HCT116 (cell line): ENCODE measurements at regions not wholly inside any gene's neighbourhood (a gene's known extent, or its start where the extent isn't known, plus 50 kb on each side); places are given as distances from the start of the nearest gene placed in this dataset.

ENCODE experiments used
- CEBPB ChIP-seq: IDR thresholded peaks from 2 replicates; pipeline ENCODE4 v1.6.1; 2012; ENCODE audit warnings: low read depth
- EZH2 ChIP-seq: fragments of 200-600 bp; sonication (generic); IDR thresholded peaks from 2 replicates; pipeline ENCODE4 v1.6.1; 2017; ENCODE audit warnings: antibody characterized with exemption, mixed run types
- POLR2A ChIP-seq: IDR thresholded peaks from 2 replicates; pipeline ENCODE4 v1.7.0; 2011; ENCODE audit warnings: borderline replicate concordance; ENCODE audit not compliant: insufficient read depth, insufficient read length; ENCODE audit errors: extremely low read depth
- POLR2AphosphoS5 ChIP-seq: IDR thresholded peaks from 2 replicates; pipeline ENCODE4 v1.6.1; 2011; ENCODE audit warnings: mild to moderate bottlenecking, low read depth, low read length, moderate library complexity
- ZFX ChIP-seq: fragments of 450-650 bp; IDR thresholded peaks from 2 replicates; pipeline ENCODE4 v1.6.1; 2017
- TF ChIP-seq, protein P1 (sequence below), 3 experiments: fragments of 200-600 bp in 1 of 3; sonication (generic) in 1 of 3; IDR thresholded peaks in 2 of 3; conservative IDR thresholded peaks in 1 of 3; 2 replicates each; pipeline ENCODE4 v1.5.1; 2012 to 2017; ENCODE audit warnings: low read depth in 2 of 3, low read length in 2 of 3, antibody characterized with exemption in 1 of 3, borderline replicate concordance in 1 of 3, control low read depth in 1 of 3, mild to moderate bottlenecking in 1 of 3, mixed read lengths in 1 of 3, mixed run types in 1 of 3, moderate library complexity in 1 of 3; ENCODE audit not compliant: insufficient read depth in 1 of 3

DNA sequence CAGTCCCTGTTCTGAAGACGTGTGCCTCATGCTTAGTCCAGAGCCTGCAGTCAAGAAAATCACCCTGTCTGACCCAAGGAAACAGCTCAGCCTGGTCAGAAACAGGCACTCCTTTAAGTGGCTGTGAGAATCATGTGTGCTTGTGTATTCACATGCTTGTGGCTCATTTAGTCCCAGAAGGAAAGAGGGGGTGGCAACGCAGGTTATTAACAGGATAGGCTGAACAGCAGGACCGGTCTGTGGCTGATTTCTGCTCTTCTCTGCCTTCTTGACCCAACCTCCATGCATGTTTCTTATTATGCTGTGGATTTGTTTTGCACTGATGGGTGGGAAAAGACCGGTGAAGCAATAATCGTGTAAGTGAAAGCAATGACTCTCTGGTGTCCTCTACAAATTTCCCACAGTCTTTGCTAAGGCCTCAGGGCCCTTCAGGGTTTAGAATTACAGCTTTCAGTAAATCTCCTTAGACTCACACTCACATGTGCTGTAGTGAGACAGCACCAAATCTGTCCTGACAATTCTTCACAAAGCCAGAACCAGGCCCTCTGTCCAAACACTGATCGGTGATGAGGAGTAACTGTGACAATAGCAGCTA is 288.1 kb downstream of the ETS1 start:
- TF ChIP-seq, protein P1, sequence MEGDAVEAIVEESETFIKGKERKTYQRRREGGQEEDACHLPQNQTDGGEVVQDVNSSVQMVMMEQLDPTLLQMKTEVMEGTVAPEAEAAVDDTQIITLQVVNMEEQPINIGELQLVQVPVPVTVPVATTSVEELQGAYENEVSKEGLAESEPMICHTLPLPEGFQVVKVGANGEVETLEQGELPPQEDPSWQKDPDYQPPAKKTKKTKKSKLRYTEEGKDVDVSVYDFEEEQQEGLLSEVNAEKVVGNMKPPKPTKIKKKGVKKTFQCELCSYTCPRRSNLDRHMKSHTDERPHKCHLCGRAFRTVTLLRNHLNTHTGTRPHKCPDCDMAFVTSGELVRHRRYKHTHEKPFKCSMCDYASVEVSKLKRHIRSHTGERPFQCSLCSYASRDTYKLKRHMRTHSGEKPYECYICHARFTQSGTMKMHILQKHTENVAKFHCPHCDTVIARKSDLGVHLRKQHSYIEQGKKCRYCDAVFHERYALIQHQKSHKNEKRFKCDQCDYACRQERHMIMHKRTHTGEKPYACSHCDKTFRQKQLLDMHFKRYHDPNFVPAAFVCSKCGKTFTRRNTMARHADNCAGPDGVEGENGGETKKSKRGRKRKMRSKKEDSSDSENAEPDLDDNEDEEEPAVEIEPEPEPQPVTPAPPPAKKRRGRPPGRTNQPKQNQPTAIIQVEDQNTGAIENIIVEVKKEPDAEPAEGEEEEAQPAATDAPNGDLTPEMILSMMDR (IDR thresholded peaks at IDR 0.05 in 2 of 3, conservative IDR thresholded peaks at IDR 0.05 in 1 of 3; ENCODE audit: borderline replicate concordance in 1 of 3, insufficient read depth in 1 of 3, low read depth in 2 of 3, low read length in 2 of 3), result no peak
- TF ChIP-seq CEBPB (no peak), ZFX (no peak), EZH2 (no peak), POLR2A (no peak), POLR2AphosphoS5 (no peak)
